A673 (cell line): ENCODE measurements at regions not wholly inside any gene's neighbourhood (a gene's known extent, or its start where the extent isn't known, plus 50 kb on each side); places are given as distances from the start of the nearest gene placed in this dataset.
A peak's percentile ranks its signal among the peaks of the same experiment; 100 is the strongest.

Source experiments
- BruUV-seq: library from RNA; stranded (reverse); fragments of 400-500 nt; replicated peaks from 2 replicates; lab custom pipeline; 2021; lab: Mats Ljungman, UMichigan
- CTCF ChIA-PET: fragments of 300-600 bp; sonication (Branson Sonifier 250); formaldehyde crosslinking; loops from one replicate; lab custom pipeline; 2022; ENCODE audit warnings: antibody characterized with exemption; lab: Charles Lee
- POLR2A ChIA-PET: fragments of 300-600 bp; sonication (Branson Sonifier 250); formaldehyde crosslinking; loops from one replicate; lab custom pipeline; 2022; ENCODE audit warnings: antibody characterized with exemption; ENCODE audit not compliant: low non-redundant PET; lab: Charles Lee
- DNase-seq: peaks from one replicate; pipeline ENCODE4 v3.0.0-alpha.2; 2015; ENCODE audit warnings: low spot score
- H3K27ac ChIP-seq: fragments of 200-600 bp; sonication (generic); 2 replicates; pipeline ENCODE4 v1.5.1; 2016; ENCODE audit warnings: mixed run types, low read depth, mild to moderate bottlenecking, mixed read lengths, antibody characterized with exemption, low read length; ENCODE audit not compliant: poor library complexity, severe bottlenecking
- H3K27me3 ChIP-seq: fragments of 200-600 bp; sonication (generic); replicated peaks from 2 replicates; pipeline ENCODE4 v1.6.1; 2017; ENCODE audit warnings: mixed run types, low read depth, mild to moderate bottlenecking, mixed read lengths, antibody characterized with exemption, low read length; ENCODE audit not compliant: insufficient read depth, poor library complexity
- H3K36me3 ChIP-seq: fragments of 200-600 bp; sonication (generic); 2 replicates; pipeline ENCODE4 v1.6.1; 2016; ENCODE audit warnings: mixed run types, mild to moderate bottlenecking, mixed read lengths, antibody characterized with exemption, low read length; ENCODE audit not compliant: insufficient read depth, poor library complexity, severe bottlenecking
- H3K4me1 ChIP-seq: fragments of 200-600 bp; sonication (generic); 2 replicates; pipeline ENCODE4 v1.6.1; 2017; ENCODE audit warnings: mixed run types, mild to moderate bottlenecking, mixed read lengths, antibody characterized with exemption, low read length; ENCODE audit not compliant: insufficient read depth, poor library complexity, severe bottlenecking
- H3K4me3 ChIP-seq: fragments of 200-600 bp; sonication (generic); 2 replicates; pipeline ENCODE4 v1.5.1; 2016; ENCODE audit warnings: low read depth, mixed run types, mild to moderate bottlenecking, mixed read lengths, low read length; ENCODE audit not compliant: poor library complexity, severe bottlenecking
- H3K9me3 ChIP-seq: fragments of 200-600 bp; sonication (generic); 2 replicates; pipeline ENCODE4 v1.6.1; 2016; ENCODE audit warnings: mixed run types, low read depth, mild to moderate bottlenecking, mixed read lengths, antibody characterized with exemption, low read length; ENCODE audit not compliant: poor library complexity, severe bottlenecking
- EZH2 ChIP-seq: fragments of 200-600 bp; sonication (generic); IDR thresholded peaks from 2 replicates; pipeline ENCODE4 v1.6.1; 2017; ENCODE audit warnings: borderline replicate concordance, low read depth, mild to moderate bottlenecking, mixed read lengths, antibody characterized with exemption, low read length; ENCODE audit not compliant: poor library complexity, severe bottlenecking
- intact Hi-C: fragments of 100-400 bp; cut with micrococcal nuclease; formaldehyde crosslinking; loops from one replicate; pipeline ENCODE4 v1.10.0; 2022; ENCODE audit not compliant: unreplicated experiment
- TF ChIP-seq, protein P1 (sequence below): fragments of 300-800, 200-600 bp; sonication (generic); conservative IDR thresholded peaks from 2 replicates; pipeline ENCODE4 v1.5.1; 2017; ENCODE audit warnings: low read depth, mild to moderate bottlenecking, antibody characterized with exemption, low read length, moderate library complexity, mixed read lengths

DNA sequence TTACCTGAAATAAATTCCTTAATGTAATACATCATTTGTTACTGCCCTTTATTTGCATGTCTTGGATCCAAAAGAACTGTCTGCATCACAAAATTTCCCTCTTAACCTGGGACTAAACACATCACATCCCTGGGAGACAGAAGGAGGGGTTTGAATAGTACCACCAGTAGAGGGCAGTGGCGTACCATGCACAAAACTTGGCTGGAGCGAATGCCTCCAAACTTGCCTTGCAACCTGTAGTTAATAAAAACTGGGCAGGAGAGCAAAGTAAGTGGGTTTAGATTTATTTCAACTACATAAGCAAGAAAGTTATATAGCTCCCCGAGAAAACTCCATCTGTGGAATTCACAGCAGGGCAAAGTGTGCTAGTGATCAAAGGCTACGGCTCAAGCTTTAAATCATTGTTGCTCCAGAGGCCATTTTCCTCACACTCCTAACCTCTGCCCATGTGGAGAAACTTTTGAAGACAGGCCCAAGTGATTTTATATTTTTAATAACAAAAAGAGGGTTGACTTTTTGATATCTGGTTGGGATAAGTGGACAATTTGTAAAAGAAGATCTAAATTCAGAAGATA is 1176.7 kb upstream of the SEL1L start:
- H3K36me3 ChIP-seq: no peaks in the 10 kb centered on the region
- intact Hi-C loops: loop anchor here (1.0 to 5.0 kb wide), 4 partner anchors 142 to 752 kb away; no protein-coding TSS in a partner anchor
- TF ChIP-seq, protein P1, sequence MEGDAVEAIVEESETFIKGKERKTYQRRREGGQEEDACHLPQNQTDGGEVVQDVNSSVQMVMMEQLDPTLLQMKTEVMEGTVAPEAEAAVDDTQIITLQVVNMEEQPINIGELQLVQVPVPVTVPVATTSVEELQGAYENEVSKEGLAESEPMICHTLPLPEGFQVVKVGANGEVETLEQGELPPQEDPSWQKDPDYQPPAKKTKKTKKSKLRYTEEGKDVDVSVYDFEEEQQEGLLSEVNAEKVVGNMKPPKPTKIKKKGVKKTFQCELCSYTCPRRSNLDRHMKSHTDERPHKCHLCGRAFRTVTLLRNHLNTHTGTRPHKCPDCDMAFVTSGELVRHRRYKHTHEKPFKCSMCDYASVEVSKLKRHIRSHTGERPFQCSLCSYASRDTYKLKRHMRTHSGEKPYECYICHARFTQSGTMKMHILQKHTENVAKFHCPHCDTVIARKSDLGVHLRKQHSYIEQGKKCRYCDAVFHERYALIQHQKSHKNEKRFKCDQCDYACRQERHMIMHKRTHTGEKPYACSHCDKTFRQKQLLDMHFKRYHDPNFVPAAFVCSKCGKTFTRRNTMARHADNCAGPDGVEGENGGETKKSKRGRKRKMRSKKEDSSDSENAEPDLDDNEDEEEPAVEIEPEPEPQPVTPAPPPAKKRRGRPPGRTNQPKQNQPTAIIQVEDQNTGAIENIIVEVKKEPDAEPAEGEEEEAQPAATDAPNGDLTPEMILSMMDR: peak; percentile 93
- TF ChIP-seq EZH2: no peak
- no peaks in the 10 kb centered on the region for H3K27me3 ChIP-seq
- BruUV-seq: no TSS peak
- no peaks in the 10 kb centered on the region for H3K4me1 ChIP-seq
- CTCF ChIA-PET: no interaction called here
- POLR2A ChIA-PET: no interaction called here
- peak; percentile 87 for DNase-seq
- no peaks in the 10 kb centered on the region for H3K9me3 ChIP-seq
- no peak overlapping the region for H3K27ac ChIP-seq
- no peak overlapping the region for H3K4me3 ChIP-seq

DNA sequence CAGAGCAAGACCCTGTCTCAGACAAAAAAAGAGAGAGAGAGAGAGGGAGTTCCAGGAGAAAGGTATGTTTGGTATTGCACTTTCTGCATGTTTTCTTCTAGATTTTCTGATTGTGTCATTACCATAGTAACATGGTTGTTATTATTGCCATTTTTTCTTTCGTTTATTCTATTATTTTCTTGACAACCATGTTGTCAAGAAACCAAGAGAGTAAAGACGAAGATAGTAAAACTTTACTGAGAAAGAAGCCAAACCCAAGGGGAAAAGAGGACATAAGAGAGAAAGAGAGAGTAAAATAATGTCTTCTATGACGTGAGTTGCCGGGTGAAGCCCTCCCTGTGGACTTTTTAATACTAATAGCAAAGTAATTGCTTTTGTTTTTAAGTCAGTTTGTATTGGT is 1186.0 kb upstream of the SEL1L start:
- CTCF ChIA-PET: no interaction called here
- Histone ChIP-seq H3K36me3 (no peaks in the 10 kb centered on the region), H3K9me3 (no peaks in the 10 kb centered on the region), H3K27me3 (no peaks in the 10 kb centered on the region), H3K27ac (no peak overlapping the region), H3K4me3 (no peak overlapping the region), H3K4me1 (no peaks in the 10 kb centered on the region)
- POLR2A ChIA-PET: no interaction called here
- no peak for DNase-seq
- no peak for TF ChIP-seq EZH2
- TF ChIP-seq, protein P1: no peak
- intact Hi-C loops: no loop called here
- no TSS peak for BruUV-seq

DNA sequence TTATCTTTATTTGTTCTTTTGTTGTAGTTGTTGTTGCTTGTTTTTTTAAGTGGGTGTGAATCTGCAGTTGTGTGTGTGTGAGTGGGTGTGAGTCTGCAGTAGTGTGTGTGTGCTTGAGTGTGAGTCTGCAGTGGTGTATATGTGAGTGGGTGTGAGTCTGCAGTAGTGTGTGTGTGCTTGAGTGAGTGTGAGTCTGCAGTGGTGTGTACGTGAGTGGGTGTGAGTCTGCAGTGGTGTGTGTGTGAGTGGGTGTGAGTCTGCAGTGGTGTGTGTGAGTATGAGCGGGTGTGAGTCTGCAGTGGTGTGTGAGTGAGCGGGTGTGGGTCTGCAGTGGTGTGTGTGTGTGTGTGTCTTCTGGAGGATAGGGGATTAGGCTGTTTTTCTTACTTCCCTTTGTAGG is 1186.8 kb upstream of the SEL1L start:
- no peaks in the 10 kb centered on the region for H3K36me3 ChIP-seq
- intact Hi-C loops: no loop called here
- H3K4me1 ChIP-seq: no peaks in the 10 kb centered on the region
- no peak for DNase-seq
- POLR2A ChIA-PET: no interaction called here
- no TSS peak for BruUV-seq
- H3K4me3 ChIP-seq: no peak overlapping the region
- TF ChIP-seq, protein P1: no peak
- no peaks in the 10 kb centered on the region for H3K27me3 ChIP-seq
- CTCF ChIA-PET: no interaction called here
- no peaks in the 10 kb centered on the region for H3K9me3 ChIP-seq
- no peak overlapping the region for H3K27ac ChIP-seq
